TTC549 (cell line): ENCODE measurements at regions not wholly inside any gene's neighbourhood (a gene's known extent, or its start where the extent isn't known, plus 50 kb on each side); places are given as distances from the start of the nearest gene placed in this dataset.
A peak's percentile ranks its signal among the peaks of the same experiment; 100 is the strongest.
"Not testable (repeated sequence)": the region's sequence is repeated elsewhere in the genome, so short reads cannot be mapped to it uniquely, and the experiment has no call there.

Experiments used
- FAIRE-seq: peaks from 2 replicates; lab custom pipeline; 2012; peaks lifted over from hg19 to GRCh38; lab: Jason Lieb, UNC

- no peak for FAIRE-seq
Observed at GRCh38 chr1:195745189-195746010, 862.8 kb downstream of the KCNT2 start.

GRCh38 chr1:195744256-195744655 lies 864.0 kb downstream of the KCNT2 start:
- FAIRE-seq = no peak

- no peak for FAIRE-seq
Observed at GRCh38 chr1:195740862-195741261, 867.4 kb downstream of the KCNT2 start.

GRCh38 chr1:195738966-195739650 lies 869.1 kb downstream of the KCNT2 start:
- no peak for FAIRE-seq

- FAIRE-seq = no peak
Observed at GRCh38 chr1:195735140-195735539, 873.1 kb downstream of the KCNT2 start.

- FAIRE-seq = no peak
Observed at GRCh38 chr1:195733826-195734225, 874.4 kb downstream of the KCNT2 start.

GRCh38 chr1:195733408-195733807 lies 874.8 kb downstream of the KCNT2 start:
- FAIRE-seq = no peak

GRCh38 chr1:195731385-195731784 lies 876.9 kb downstream of the KCNT2 start:
- peak; percentile 75 for FAIRE-seq

- FAIRE-seq = no peak
Observed at GRCh38 chr1:195723796-195724194, 884.4 kb downstream of the KCNT2 start.

GRCh38 chr1:195722852-195723795 lies 885.1 kb downstream of the KCNT2 start:
- FAIRE-seq = not testable (repeated sequence)

- FAIRE-seq = not testable (repeated sequence)
Observed at GRCh38 chr1:195722146-195722545, 886.1 kb downstream of the KCNT2 start.

- no peak for FAIRE-seq
Observed at GRCh38 chr1:195721210-195721971, 886.8 kb downstream of the KCNT2 start.

GRCh38 chr1:195717651-195718050 lies 890.6 kb downstream of the KCNT2 start:
- FAIRE-seq = peak; percentile 93

GRCh38 chr1:195715652-195716051 lies 892.6 kb downstream of the KCNT2 start:
- FAIRE-seq = peak; percentile 65

GRCh38 chr1:195714248-195714647 lies 894.0 kb downstream of the KCNT2 start:
- no peak for FAIRE-seq

GRCh38 chr1:195709821-195710220 lies 898.4 kb downstream of the KCNT2 start:
- no peak for FAIRE-seq

GRCh38 chr1:195704028-195704427 lies 904.2 kb downstream of the KCNT2 start:
- no peak for FAIRE-seq

GRCh38 chr1:195701149-195701548 lies 907.1 kb downstream of the KCNT2 start:
- FAIRE-seq = peak; percentile 60

- no peak for FAIRE-seq
Observed at GRCh38 chr1:195697130-195697529, 911.1 kb downstream of the KCNT2 start.

- no peak for FAIRE-seq
Observed at GRCh38 chr1:195686764-195687163, 921.5 kb downstream of the KCNT2 start.

GRCh38 chr1:195664628-195665027 lies 943.6 kb downstream of the KCNT2 start:
- no peak for FAIRE-seq
